GM12874 (cell line): ENCODE measurements at regions not wholly inside any gene's neighbourhood (a gene's known extent, or its start where the extent isn't known, plus 50 kb on each side); places are given as distances from the start of the nearest gene placed in this dataset.

Experiments used
- CTCF ChIP-seq: IDR thresholded peaks from 2 replicates; pipeline ENCODE4 v1.5.1; 2011; ENCODE audit warnings: low read depth, mild to moderate bottlenecking, control low read depth, low read length, moderate library complexity; ENCODE audit not compliant: insufficient read depth

GRCh38 chr5:90191352-90192045 is 218.1 kb downstream of the CETN3 start:
- TF ChIP-seq CTCF, result no peak

GRCh38 chr5:90185897-90186468 is 223.6 kb downstream of the CETN3 start:
- TF ChIP-seq CTCF, result no peak

GRCh38 chr5:90184764-90185163 is 224.8 kb downstream of the CETN3 start:
- TF ChIP-seq CTCF, result no peak

- TF ChIP-seq CTCF, result no peak
These were observed 226.8 kb downstream of the CETN3 start for GRCh38 chr5:90182726-90183125.

GRCh38 chr5:90174236-90174635 is 235.3 kb downstream of the CETN3 start:
- TF ChIP-seq CTCF, result no peak

- TF ChIP-seq CTCF, result no peak
These were observed 236.1 kb downstream of the CETN3 start for GRCh38 chr5:90173299-90174030.

GRCh38 chr5:90171466-90171865 is 238.1 kb downstream of the CETN3 start:
- no peak for TF ChIP-seq CTCF
